Astrocyte of the cerebellum (primary cell): ENCODE measurements at regions not wholly inside any gene's neighbourhood (a gene's known extent, or its start where the extent isn't known, plus 50 kb on each side); places are given as distances from the start of the nearest gene placed in this dataset.
"Not testable (repeated sequence)": the region's sequence is repeated elsewhere in the genome, so short reads cannot be mapped to it uniquely, and the experiment has no call there.

Experiments
- DNase-seq: peaks from one replicate; pipeline ENCODE4 v3.0.0-alpha.2; 2011; ENCODE audit warnings: low read depth
- H3K4me3 ChIP-seq: 2 replicates; pipeline ENCODE4 v1.5.1; 2011; ENCODE audit warnings: mild to moderate bottlenecking, low read depth, low read length, moderate library complexity
- CTCF ChIP-seq: IDR thresholded peaks from 2 replicates; pipeline ENCODE4 v1.5.1; 2012; ENCODE audit warnings: low read length, low read depth, moderate library complexity, mild to moderate bottlenecking; ENCODE audit errors: missing control alignments
- in situ Hi-C: cut with HindIII; loops from 2 replicates; pipeline ENCODE4 v1.10.0; 2017; ENCODE audit warnings: low sequenced_read_pairs

DNA sequence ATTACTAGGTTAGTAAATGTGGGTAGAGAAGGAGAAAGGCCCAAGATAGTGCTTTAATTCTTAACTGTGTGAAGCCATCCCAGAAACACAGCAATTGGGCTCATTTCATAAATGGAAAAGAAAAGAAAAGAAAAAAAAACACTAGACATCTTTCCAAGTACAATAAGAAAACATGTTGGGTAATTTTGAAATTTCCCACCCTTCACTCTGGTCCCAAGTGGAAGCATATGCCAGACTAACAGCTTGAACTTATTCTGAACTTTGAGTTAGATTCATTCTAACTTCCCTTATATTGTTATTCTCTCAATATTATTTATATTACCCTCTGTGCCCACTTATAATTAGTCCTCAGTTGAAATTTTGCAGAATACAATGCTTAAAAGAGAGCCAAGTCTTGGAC, 113.4 kb upstream of the GHR start:
- no peak for TF ChIP-seq CTCF
- in situ Hi-C loops, result no loop called here
- no peak overlapping the region for H3K4me3 ChIP-seq
- no peak for DNase-seq

- no peak overlapping the region for H3K4me3 ChIP-seq
- in situ Hi-C loops, result no loop called here
- no peak for TF ChIP-seq CTCF
- no peak for DNase-seq
Measured at GRCh38 chr5:42315214-42315613, 108.0 kb upstream of the GHR start.

- in situ Hi-C loops, result no loop called here
- no peak for TF ChIP-seq CTCF
- no peak overlapping the region for H3K4me3 ChIP-seq
- no peak for DNase-seq
Measured at GRCh38 chr5:42317575-42317974, 105.7 kb upstream of the GHR start.

DNA sequence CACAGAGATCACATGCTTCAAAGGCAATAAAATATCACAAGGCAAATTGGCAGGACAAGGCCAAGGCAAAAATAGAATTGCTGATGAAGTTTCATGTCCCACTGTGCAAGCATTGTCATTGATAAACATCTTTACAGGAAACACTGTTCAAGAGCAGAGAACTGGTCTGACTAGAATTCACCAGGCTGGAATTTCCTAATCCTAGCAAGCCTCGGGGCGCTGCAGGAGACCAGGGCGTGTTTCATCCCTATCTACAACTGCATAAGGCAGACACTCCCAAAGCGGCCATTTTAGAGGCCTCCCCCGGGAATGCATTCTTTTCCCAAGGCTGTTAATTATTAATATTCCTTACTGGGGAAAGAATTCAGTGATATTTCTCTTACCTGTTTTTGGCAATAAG, 103.7 kb upstream of the GHR start:
- DNase-seq, H3K4me3 ChIP-seq, in situ Hi-C loops: not testable (repeated sequence)

GRCh38 chr5:42321785-42322184, 101.5 kb upstream of the GHR start:
- no peak for DNase-seq
- TF ChIP-seq CTCF, result no peak
- H3K4me3 ChIP-seq, result no peak overlapping the region
- in situ Hi-C loops, result no loop called here

DNA sequence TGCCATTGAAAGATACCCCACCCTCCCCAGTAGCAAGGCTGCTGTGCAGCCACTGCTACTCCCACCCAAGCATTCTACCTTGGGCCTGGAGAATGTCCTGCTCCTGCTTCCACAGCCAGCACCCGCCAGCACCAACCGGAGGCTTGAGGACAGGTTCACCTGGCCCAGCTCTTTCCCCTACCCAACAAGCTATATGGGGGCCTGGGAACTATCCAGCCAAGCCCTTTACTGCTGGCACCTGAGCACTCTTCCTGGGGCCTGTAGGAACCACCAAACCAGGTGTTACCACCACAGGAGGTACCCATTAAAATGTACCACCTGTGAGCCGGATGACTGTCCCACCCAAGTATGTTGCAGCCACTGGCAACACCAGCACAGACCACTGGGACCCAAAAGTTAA, 86.1 kb upstream of the GHR start:
- DNase-seq, result no peak
- in situ Hi-C loops, result no loop called here
- TF ChIP-seq CTCF, result no peak
- no peak overlapping the region for H3K4me3 ChIP-seq

DNA sequence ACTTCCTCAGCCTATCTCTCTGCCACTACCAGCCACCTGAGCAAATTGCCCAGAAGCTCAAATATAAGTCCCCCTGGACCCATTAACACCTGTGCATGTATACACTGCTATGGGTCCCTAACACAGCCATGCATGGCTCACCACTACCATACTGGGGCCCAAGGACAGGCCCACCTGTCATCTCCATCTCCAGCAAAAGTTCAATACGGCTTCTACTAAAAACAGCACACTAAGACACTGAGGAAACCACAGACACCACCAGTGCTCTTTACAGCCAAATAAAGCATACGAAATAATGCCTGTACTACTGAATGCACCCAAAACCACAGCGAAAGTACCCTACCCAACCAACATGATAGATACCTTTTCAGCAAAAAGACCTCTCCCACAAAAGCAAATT, 85.6 kb upstream of the GHR start:
- in situ Hi-C loops, result no loop called here
- no peak for TF ChIP-seq CTCF
- H3K4me3 ChIP-seq, result no peak overlapping the region
- DNase-seq, result no peak
